GM19372 (cell line): ENCODE measurements at regions not wholly inside any gene's neighbourhood (a gene's known extent, or its start where the extent isn't known, plus 50 kb on each side); places are given as distances from the start of the nearest gene placed in this dataset.
"Not testable (repeated sequence)": the region's sequence is repeated elsewhere in the genome, so short reads cannot be mapped to it uniquely, and the experiment has no call there.

Experiments used
- ATAC-seq: cut with Tn5 transposase; IDR thresholded peaks from one replicate; pipeline ENCODE4 v1.9.1; 2021; ENCODE audit warnings: mild to moderate bottlenecking, low read depth, moderate library complexity; ENCODE audit not compliant: unreplicated experiment

DNA sequence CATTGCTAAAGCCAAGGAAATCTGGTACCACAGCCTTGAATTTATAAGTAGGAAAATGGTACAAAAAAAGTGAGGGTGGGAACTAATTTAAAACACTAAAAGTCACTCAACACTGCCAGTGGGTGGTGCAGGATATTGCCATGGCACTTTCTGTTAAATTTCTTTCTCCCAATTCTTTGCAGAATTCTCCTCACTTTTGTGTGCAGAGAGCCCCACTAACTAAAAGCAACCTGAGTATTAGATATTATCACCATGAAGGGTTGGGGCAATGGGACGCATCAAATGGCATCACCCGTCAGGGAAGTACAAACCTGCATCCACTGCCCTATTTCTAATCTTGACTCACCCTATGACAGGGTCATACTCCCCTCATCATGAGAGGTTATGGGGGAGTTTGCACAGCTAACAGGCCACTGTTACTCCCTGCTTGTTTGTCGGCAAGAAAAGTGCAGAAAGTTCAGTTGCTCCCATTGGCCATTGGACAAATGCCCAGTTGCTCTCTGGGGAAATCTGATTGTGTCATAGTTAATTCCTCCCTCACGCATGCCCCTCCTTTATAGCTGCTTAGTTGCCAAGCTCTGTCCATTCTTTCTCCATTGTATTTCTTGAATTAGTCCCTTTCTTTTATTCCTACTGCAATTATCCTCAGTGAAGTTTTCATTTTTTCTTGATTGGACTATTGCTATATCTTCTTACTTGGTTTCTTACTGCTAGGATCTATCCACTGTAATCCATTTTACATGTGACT, 93.8 kb upstream of the BLID start:
- no peak for ATAC-seq

GRCh38 chr11:122207921-122208764, 92.1 kb upstream of the BLID start:
- no peak for ATAC-seq

DNA sequence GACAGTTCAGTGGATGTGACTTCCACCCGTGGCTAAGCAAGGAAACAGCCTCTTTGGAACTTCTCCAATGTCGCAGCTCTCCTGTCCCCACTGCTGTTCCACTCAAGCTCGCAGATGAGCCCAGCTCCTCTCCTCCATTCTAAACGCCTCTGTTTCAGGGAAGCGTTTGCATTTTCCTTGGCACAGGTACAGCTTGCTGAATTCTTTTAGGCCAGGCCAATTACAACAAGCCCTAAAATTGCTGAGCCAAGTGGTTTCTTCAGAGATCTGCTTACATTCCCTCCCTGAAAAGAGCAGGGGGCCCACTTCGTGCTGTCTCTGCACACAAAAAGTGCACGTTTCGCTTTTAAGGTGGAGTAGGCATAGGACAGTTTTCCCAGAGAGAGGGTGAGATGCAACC, 91.5 kb upstream of the BLID start:
- ATAC-seq: no peak

DNA sequence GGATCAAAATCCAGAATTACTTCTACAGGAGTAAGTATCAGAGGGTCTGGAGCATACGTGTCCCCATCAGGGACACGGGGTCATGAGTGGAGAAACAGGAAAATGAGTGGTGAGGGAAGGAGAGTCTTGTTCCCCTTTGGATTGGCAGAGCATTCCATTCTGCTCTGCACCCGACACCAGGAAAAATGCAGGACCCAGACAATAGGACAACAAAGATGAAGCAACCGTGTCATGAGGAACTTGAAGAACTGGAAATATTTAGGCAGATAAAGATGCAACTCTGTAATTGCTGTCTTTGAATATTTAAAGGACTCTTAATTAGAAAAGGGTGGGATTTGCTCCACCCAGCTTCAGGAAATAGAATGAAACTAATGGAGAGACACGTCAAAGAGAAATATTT, 89.0 kb upstream of the BLID start:
- no peak for ATAC-seq

DNA sequence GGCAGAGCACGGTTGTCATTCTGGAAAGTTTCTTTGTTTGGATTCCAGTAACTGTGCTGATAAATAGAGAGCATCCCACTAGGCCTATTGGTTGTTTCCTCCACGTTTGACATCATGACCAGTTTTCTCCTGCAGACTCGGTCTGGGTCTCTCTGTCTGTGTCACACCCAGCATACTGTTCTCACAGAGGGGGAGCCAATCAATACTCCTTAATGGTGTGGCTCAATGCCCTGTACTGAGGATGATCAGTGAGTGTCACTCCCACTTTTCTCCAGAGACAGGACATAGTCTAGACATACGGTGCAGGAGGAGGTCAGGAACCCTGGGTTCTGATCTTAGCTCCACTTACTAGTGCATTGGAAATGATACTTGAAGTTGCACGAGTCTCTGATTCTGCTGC, 88.2 kb upstream of the BLID start:
- ATAC-seq: no peak

DNA sequence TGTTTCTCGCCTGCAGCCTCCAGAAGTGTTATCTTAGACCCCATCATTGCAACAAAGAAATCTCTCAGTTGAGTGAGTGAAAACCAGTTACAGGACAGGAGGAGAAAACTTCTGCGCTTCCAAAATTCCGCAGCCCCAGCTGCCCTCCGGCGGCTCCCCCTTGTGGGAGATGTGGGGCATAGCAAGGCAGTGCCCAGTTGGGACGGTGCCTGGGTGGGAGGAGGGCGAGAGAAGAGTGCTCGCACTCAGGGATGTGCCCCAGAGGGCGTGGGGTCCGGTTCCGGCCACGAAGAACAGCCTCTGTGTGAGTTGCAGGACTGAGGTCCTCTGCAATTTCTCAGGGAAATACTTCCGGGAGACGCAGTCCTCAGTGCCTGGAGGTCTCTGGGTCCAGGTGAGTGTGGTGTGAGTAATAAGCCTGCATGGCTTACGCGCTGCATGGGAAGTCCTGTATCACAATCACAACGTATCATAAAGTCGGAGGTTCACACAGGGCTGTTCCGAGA, 87.0 kb upstream of the BLID start:
- peak; percentile 88 for ATAC-seq

DNA sequence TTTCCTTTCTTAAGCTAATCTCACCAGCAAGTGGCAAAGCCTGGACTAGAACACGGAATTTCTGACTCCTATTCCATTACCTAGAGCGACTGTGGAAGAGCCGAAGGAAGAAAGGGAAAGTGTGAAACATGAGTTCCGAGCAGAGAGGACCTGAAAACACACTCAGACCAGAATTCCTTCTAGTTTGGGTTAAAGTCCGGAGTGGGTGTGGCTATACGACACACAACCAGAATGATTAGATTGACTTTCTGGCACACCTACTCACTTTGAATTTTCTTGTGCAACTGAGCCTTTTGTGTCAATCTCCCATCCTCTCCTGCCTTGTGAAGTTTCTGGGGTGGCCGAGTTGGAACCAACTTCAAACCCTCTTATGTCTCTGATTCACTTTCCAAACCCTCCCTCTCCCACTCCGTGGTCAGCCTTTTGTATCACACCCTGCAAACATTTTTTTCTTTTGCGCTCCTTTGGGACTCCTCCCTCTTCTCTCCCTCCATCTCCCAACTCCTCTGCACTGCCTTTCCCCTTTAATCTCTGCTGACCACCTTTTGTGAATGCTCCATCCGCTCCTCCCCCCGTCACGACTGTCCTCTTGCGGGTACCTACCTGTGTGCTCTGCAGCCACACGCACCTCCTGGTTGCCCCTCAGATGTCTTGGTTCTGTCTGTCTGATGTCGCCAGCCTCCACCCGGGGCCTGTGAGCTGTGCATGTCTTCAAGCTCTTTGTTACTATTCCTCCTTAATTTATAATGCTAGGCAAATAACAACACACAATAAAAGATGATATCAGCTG, 86.3 kb upstream of the BLID start:
- no peak for ATAC-seq

- no peak for ATAC-seq
Observed at GRCh38 chr11:122201106-122201505, 85.1 kb upstream of the BLID start.

GRCh38 chr11:122199661-122200060, 83.6 kb upstream of the BLID start:
- no peak for ATAC-seq

GRCh38 chr11:122198291-122198983, 82.4 kb upstream of the BLID start:
- ATAC-seq: no peak

DNA sequence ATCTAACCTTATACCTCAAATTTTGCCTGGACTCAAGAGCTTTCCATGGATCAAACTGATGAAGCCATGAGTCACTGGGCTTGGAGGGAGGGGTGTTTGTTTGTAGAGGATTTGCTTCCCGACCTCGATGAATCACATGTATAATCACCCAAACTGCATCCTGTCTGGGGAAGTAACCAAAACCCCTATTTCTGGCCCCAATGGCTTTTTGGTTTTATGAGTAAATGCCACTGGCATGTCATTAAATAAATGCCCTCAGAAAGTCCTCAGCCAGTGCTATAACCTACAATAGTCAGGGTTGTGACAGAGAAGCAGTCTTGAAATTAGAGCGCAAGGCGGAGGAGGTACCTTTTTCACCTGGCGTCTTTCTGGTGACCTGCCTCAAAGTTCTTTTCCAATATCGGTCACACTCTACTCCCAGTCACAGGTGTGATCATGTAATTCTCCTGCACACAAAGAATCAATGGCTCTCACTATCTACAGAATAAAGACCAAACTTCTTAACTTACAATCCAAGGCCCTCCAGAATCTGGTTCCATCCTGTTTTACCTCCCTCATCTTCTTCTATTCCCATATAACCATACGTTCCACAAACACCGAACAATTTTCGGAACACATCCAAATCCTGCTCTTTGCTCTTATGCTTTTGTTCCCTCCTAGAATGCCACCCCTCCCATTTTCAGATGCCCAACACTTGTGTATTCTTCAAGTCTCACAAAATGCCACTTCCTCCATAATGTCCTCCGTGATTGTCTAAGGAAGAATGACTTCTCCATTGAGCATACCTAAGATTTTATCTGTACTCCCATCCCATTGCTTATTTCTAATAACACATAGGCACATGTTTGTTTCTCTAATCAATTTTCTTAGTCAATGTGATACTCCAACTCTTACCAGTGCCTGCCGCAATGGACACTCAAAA, 81.3 kb upstream of the BLID start:
- ATAC-seq: no peak

DNA sequence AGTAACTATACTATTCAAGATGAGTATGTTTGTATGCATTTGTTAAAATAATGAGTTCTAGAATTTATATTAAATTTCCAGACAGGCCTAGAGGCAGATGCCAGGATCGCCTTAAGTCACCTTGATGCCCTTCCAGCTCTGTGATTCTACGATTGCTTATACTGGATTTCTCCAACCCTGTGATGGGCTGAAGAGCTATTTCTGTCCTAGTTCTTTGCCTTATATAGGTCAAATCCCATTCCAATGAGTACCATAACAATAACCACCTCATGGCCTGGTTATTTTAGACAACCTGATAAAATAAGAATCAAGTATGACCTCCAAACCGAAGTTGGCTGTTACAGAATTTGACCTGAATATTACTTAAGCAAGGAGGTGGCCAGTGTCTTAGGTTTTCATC, 79.8 kb upstream of the BLID start:
- no peak for ATAC-seq

- ATAC-seq: not testable (repeated sequence)
Observed at GRCh38 chr11:122193881-122194480, 78.0 kb upstream of the BLID start.

- no peak for ATAC-seq
Observed at GRCh38 chr11:122193457-122193856, 77.4 kb upstream of the BLID start.

DNA sequence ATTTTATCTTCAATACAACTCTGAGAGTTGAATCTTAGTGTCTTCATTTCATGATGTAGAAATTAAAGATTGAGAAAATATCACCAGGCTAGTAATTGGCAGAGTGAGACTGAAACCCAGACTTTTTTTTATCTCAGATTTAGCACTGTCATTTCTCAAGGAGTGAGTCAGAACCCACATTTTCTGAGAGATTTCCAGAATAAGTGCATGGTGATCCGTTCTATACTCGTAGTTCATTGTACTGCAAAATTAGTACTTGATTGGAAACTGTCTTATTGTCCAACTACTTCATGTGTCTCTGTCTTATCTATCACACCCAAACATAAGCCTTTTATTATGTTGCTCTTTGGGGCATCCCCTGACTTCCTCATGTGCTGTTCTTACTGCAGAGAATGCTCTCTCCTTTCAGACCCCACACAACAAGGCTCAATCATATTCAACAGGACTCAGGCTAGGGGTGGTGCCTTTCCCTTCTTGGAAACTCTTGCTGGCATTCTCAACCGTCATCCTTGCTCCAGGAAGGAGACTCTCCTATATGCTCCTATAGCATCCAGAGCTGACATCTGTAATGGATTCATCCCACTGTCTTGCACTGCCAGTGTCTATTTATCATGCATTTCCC, 76.7 kb upstream of the BLID start:
- no peak for ATAC-seq

- no peak for ATAC-seq
Observed at GRCh38 chr11:122190768-122191167, 74.8 kb upstream of the BLID start.

DNA sequence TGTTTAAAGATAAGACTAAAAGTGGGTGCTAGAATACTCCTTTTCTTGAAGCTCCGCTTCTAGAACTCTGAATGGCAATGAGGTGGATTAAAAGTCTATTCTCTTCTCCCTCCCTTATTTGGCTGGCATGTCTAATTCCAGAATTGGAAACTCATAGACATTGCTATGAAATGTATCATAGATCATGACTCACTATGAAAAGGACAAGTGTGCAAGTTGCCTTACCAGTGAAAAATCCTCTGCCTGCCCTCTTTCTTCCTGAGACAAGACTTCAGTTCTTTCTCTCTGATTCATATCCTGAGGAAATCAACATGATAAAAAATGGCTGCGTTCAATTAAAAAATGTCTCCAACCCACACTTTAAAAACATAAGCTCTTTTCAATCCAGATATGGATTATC, 73.2 kb upstream of the BLID start:
- no peak for ATAC-seq

GRCh38 chr11:122187373-122188165, 71.6 kb upstream of the BLID start:
- no peak for ATAC-seq
